SK-N-SH (cell line): ENCODE measurements at regions not wholly inside any gene's neighbourhood (a gene's known extent, or its start where the extent isn't known, plus 50 kb on each side); places are given as distances from the start of the nearest gene placed in this dataset.
"Not testable (repeated sequence)": the region's sequence is repeated elsewhere in the genome, so short reads cannot be mapped to it uniquely, and the experiment has no call there.

Experiments used
- CTCF ChIA-PET: fragments of 300-600, 350-600 bp; formaldehyde crosslinking; extraction: SDS; loops from one replicate; lab custom pipeline; 2021; lab: Yijun Ruan, JAX
- POLR2A ChIA-PET: fragments of 350-600 bp; sonication (Branson Sonifier 250); formaldehyde crosslinking; extraction: SDS; loops from one replicate; lab custom pipeline; 2020; ENCODE audit warnings: antibody characterized with exemption, inconsistent platforms; lab: Yijun Ruan, JAX
- DNase-seq: peaks from one replicate; pipeline ENCODE4 v3.0.0; 2012
- H2AFZ ChIP-seq: fragments of 200-600 bp; sonication (generic); 2 replicates; pipeline ENCODE4 v1.8.1; 2016; ENCODE audit warnings: antibody characterized with exemption, mild to moderate bottlenecking, low read depth
- H3F3A ChIP-seq: fragments of 200-600 bp; sonication (generic); replicated peaks from 2 replicates; pipeline ENCODE3; 2016; ENCODE audit warnings: antibody characterized with exemption, mild to moderate bottlenecking; ENCODE audit not compliant: insufficient read depth
- H3K27ac ChIP-seq, 2 experiments: fragments of 200-500 bp in 1 of 2; fragments of 200-600 bp in 1 of 2; sonication (Bioruptor generic) in 1 of 2; sonication (generic), shearing (Covaris generic) in 1 of 2; 2 replicates each; pipeline versions ENCODE4 v1.5.1 to v1.6.1; 2014 to 2016; ENCODE audit warnings: low read depth in 2 of 2, inconsistent platforms in 1 of 2, low read length in 1 of 2, mild to moderate bottlenecking in 1 of 2, mixed read lengths in 1 of 2
- H3K27me3 ChIP-seq: fragments of 200-600 bp; sonication (generic), shearing (Covaris generic); 2 replicates; pipeline ENCODE4 v1.6.1; 2016; ENCODE audit warnings: mixed run types; ENCODE audit not compliant: insufficient read depth
- H3K36me3 ChIP-seq, 2 experiments: fragments of 200-500 bp in 1 of 2; fragments of 200-600 bp in 1 of 2; sonication (Bioruptor generic) in 1 of 2; sonication (generic) in 1 of 2; replicated peaks in 1 of 2; 2 replicates each; pipeline versions ENCODE3 to v1.5.1; 2014 to 2016; ENCODE audit warnings: low read length in 1 of 2, mild to moderate bottlenecking in 1 of 2; ENCODE audit not compliant: insufficient read depth in 2 of 2, control insufficient read depth in 1 of 2
- H3K4me1 ChIP-seq, 2 experiments: fragments of 200-500 bp in 1 of 2; fragments of 200-600 bp in 1 of 2; sonication (Bioruptor generic) in 1 of 2; sonication (generic), shearing (Covaris generic) in 1 of 2; 2 replicates each; pipeline versions ENCODE4 v1.5.1 to v1.6.1; 2014 to 2016; ENCODE audit warnings: low read depth in 1 of 2, low read length in 1 of 2, mixed run types in 1 of 2; ENCODE audit not compliant: insufficient read depth in 2 of 2, control insufficient read depth in 1 of 2
- H3K4me2 ChIP-seq: fragments of 200-600 bp; sonication (generic), shearing (Covaris generic); 2 replicates; pipeline ENCODE4 v1.6.1; 2017; ENCODE audit warnings: mixed run types
- H3K4me3 ChIP-seq, 2 experiments: fragments of 200-500 bp in 1 of 2; fragments of 200-600 bp in 1 of 2; sonication (Bioruptor generic) in 1 of 2; sonication (generic), shearing (Covaris generic) in 1 of 2; 2 replicates each; pipeline versions ENCODE4 v1.5.1 to v1.8.1; 2014 to 2016; ENCODE audit warnings: low read depth in 2 of 2, inconsistent platforms in 1 of 2, low read length in 1 of 2, mild to moderate bottlenecking in 1 of 2, mixed read lengths in 1 of 2, moderate library complexity in 1 of 2
- H3K79me2 ChIP-seq: fragments of 200-600 bp; sonication (generic); 2 replicates; pipeline ENCODE4 v1.8.1; 2017; ENCODE audit warnings: mild to moderate bottlenecking; ENCODE audit not compliant: insufficient read depth
- H3K9ac ChIP-seq: fragments of 200-600 bp; sonication (generic); 2 replicates; pipeline ENCODE4 v1.6.1; 2017; ENCODE audit warnings: mixed run types
- H3K9me2 ChIP-seq: fragments of 200-600 bp; sonication (generic); 2 replicates; pipeline ENCODE4 v1.6.1; 2017; ENCODE audit warnings: mixed run types
- H3K9me3 ChIP-seq: fragments of 200-600 bp; sonication (generic); 2 replicates; pipeline ENCODE4 v1.6.1; 2017; ENCODE audit warnings: mixed run types, mild to moderate bottlenecking, moderate library complexity
- H4K20me1 ChIP-seq: fragments of 200-600 bp; sonication (generic); 2 replicates; pipeline ENCODE4 v1.6.1; 2017; ENCODE audit warnings: mild to moderate bottlenecking, mixed run types; ENCODE audit not compliant: insufficient read depth
- ELF1 ChIP-seq: IDR thresholded peaks from 2 replicates; pipeline ENCODE4 v1.4.0; 2012
- EP300 ChIP-seq, 2 experiments: IDR thresholded peaks; 2 replicates each; pipeline versions ENCODE4 v1.4.0 to v1.6.1; 2012; ENCODE audit warnings: borderline replicate concordance in 1 of 2, low read depth in 1 of 2, low read length in 1 of 2
- EZH2phosphoT487 ChIP-seq: fragments of 200-600 bp; sonication (generic); IDR thresholded peaks from 2 replicates; pipeline ENCODE4 v1.6.1; 2017; ENCODE audit warnings: low read depth, mixed run types, mild to moderate bottlenecking, antibody characterized with exemption, moderate library complexity, borderline replicate concordance
- FOXM1 ChIP-seq: IDR thresholded peaks from 2 replicates; pipeline ENCODE4 v1.4.0; 2012; ENCODE audit warnings: low read depth, mild to moderate bottlenecking
- MXI1 ChIP-seq: IDR thresholded peaks from 2 replicates; pipeline ENCODE4 v1.6.1; 2012; ENCODE audit warnings: mild to moderate bottlenecking, low read depth, low read length, improper control_type of control experiment
- POLR2AphosphoS5 ChIP-seq: IDR thresholded peaks from 2 replicates; pipeline ENCODE4 v1.6.1; 2012; ENCODE audit warnings: low read depth, low read length
- RCOR1 ChIP-seq: fragments of 150-350 bp; IDR thresholded peaks from 2 replicates; pipeline ENCODE4 v1.6.1; 2017; ENCODE audit warnings: antibody characterized with exemption, low read length
- RFX5 ChIP-seq: IDR thresholded peaks from 2 replicates; pipeline ENCODE4 v1.6.1; 2012; ENCODE audit warnings: mild to moderate bottlenecking, improper control_type of control experiment, low read length
- RXRA ChIP-seq: IDR thresholded peaks from 2 replicates; pipeline ENCODE4 v1.4.0; 2012; ENCODE audit warnings: low read depth, mild to moderate bottlenecking, borderline replicate concordance
- SIN3A ChIP-seq: IDR thresholded peaks from 2 replicates; pipeline ENCODE4 v1.6.1; 2012; ENCODE audit warnings: low read depth, mild to moderate bottlenecking, low read length, moderate library complexity, borderline replicate concordance
- SMC3 ChIP-seq: IDR thresholded peaks from 2 replicates; pipeline ENCODE4 v1.6.1; 2012; ENCODE audit warnings: low read depth, low read length, improper control_type of control experiment
- TEAD4 ChIP-seq: IDR thresholded peaks from 2 replicates; pipeline ENCODE4 v1.4.0; 2012; ENCODE audit warnings: mild to moderate bottlenecking, borderline replicate concordance; ENCODE audit not compliant: insufficient read depth
- WGBS: methylation state at CpG from one replicate; pipeline ENCODE4 v1.1.6; 2017; ENCODE audit warnings: low lambda C conversion rate; 5-methylcytosine and 5-hydroxymethylcytosine counted together
- TF ChIP-seq, protein P1 (sequence below): IDR thresholded peaks from 2 replicates; pipeline ENCODE4 v1.4.0; 2012; ENCODE audit warnings: low read depth, borderline replicate concordance
- TF ChIP-seq, protein P2 (sequence below): IDR thresholded peaks from 2 replicates; pipeline ENCODE4 v1.4.0; 2012; ENCODE audit warnings: low read depth

DNA sequence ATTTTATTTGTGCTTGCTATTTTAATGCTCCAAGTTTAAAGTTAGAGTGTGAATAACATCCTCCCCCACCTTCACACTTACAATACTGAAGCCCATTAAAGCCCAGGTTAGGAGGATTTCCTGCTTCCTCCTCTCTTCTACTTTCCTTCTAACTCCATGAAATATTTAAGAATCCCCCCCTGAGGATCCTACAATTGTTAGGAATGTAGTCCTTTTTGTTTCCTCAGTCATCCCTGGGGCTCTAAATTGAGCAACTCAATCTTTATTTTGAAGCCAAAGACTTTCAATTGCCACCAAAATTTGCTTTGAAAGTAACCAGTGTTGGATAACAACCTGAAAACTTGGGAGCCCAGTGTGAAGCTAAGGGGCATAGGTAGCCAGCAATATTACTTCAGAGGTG is 276.9 kb downstream of the FAM47A start:
- no peak overlapping the region for H3K27ac ChIP-seq
- ChIA-PET CTCF (no interaction called here), POLR2A (no interaction called here)
- H3K27me3 ChIP-seq = no peaks in the 10 kb centered on the region
- H3K9me3 ChIP-seq = no peaks in the 10 kb centered on the region
- no peaks in the 10 kb centered on the region for H3F3A ChIP-seq
- H3K4me2 ChIP-seq = no peak overlapping the region
- H4K20me1 ChIP-seq = no peaks in the 10 kb centered on the region
- H2AFZ ChIP-seq = no peak overlapping the region
- no peak overlapping the region for H3K9ac ChIP-seq
- TF ChIP-seq FOXM1 = no peak
- no peak for TF ChIP-seq RCOR1
- TF ChIP-seq RFX5 = no peak
- TF ChIP-seq SMC3 = no peak
- no peak for TF ChIP-seq TEAD4
- TF ChIP-seq POLR2AphosphoS5 = no peak
- no peaks in the 10 kb centered on the region for H3K36me3 ChIP-seq
- no peak for DNase-seq
- no peaks in the 10 kb centered on the region for H3K9me2 ChIP-seq
- no peak overlapping the region for H3K4me3 ChIP-seq
- no peaks in the 10 kb centered on the region for H3K79me2 ChIP-seq
- no peaks in the 10 kb centered on the region for H3K4me1 ChIP-seq

DNA sequence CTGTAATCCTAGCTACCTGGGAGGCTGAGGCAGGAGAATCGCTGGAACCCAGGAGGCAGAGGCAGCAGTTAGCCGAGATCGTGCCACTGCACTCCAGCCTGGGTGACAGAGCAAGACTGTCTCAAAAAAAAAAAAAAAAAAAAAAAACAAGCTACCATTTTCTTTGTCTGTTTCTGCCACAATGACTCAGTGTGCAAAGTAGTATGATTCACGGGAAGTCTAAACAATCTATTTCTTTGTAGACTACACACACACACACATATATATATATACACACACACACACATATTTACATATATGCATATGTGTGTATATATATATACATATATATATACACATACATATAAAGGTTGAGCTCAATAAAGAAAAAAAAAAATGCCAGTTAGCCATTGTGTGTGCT is 280.0 kb downstream of the FAM47A start:
- H3K79me2 ChIP-seq, H3K36me3 ChIP-seq, H3K4me2 ChIP-seq, H3K9me3 ChIP-seq, H3K4me1 ChIP-seq, POLR2A ChIA-PET, H3F3A ChIP-seq, DNase-seq, H4K20me1 ChIP-seq, H3K27ac ChIP-seq, H2AFZ ChIP-seq, H3K9ac ChIP-seq, H3K4me3 ChIP-seq, H3K9me2 ChIP-seq, H3K27me3 ChIP-seq, CTCF ChIA-PET: not testable (repeated sequence)
- 8% methylated on average over 4 of the region's 4 CpGs for WGBS

DNA sequence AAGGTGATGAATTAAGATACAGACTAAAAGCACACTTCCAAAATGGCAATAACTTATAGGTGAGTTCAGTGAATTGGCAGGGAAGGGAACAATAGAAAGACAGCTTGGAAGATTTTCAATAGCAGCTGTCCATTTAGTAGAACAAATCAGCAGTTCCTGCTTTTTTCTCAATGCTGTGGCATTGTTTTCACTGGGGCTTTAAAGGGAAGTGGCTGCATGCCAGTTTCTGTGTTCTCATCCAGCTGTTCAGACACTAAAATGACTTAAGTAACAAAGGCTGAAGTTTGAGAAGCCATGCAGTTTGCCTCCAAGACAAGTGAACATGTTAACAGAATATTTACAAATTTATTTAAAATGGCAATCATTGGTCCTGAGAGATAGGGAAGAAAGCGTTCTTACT is 291.9 kb downstream of the FAM47A start:
- Histone ChIP-seq H3K4me1 (no peaks in the 10 kb centered on the region), H3K36me3 (no peaks in the 10 kb centered on the region), H2AFZ (no peak overlapping the region), H3K27me3 (no peaks in the 10 kb centered on the region), H3K4me2 (no peak overlapping the region), H3K9me3 (no peaks in the 10 kb centered on the region), H3K9ac (no peak overlapping the region), H3F3A (no peaks in the 10 kb centered on the region), H3K79me2 (no peaks in the 10 kb centered on the region), H4K20me1 (no peaks in the 10 kb centered on the region), H3K27ac (no peak overlapping the region), H3K4me3 (no peak overlapping the region), H3K9me2 (no peaks in the 10 kb centered on the region)
- WGBS = 0% methylated on average over 1 of the region's 1 CpG
- POLR2A ChIA-PET = no interaction called here
- CTCF ChIA-PET = no interaction called here
- DNase-seq = no peak
- no peak for TF ChIP-seq EZH2phosphoT487
- TF ChIP-seq SIN3A = no peak
- no peak for TF ChIP-seq EP300 (IDR thresholded peaks at IDR 0.05; ENCODE audit: borderline replicate concordance in 1 of 2, low read depth in 1 of 2, low read length in 1 of 2)
- no peak for TF ChIP-seq RXRA
- TF ChIP-seq, protein P1, sequence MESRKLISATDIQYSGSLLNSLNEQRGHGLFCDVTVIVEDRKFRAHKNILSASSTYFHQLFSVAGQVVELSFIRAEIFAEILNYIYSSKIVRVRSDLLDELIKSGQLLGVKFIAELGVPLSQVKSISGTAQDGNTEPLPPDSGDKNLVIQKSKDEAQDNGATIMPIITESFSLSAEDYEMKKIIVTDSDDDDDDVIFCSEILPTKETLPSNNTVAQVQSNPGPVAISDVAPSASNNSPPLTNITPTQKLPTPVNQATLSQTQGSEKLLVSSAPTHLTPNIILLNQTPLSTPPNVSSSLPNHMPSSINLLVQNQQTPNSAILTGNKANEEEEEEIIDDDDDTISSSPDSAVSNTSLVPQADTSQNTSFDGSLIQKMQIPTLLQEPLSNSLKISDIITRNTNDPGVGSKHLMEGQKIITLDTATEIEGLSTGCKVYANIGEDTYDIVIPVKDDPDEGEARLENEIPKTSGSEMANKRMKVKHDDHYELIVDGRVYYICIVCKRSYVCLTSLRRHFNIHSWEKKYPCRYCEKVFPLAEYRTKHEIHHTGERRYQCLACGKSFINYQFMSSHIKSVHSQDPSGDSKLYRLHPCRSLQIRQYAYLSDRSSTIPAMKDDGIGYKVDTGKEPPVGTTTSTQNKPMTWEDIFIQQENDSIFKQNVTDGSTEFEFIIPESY = no peak
- TF ChIP-seq POLR2AphosphoS5 = no peak
- no peak for TF ChIP-seq ELF1
- TF ChIP-seq, protein P2, sequence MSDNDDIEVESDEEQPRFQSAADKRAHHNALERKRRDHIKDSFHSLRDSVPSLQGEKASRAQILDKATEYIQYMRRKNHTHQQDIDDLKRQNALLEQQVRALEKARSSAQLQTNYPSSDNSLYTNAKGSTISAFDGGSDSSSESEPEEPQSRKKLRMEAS = no peak
- TF ChIP-seq MXI1 = no peak
- no peak for TF ChIP-seq FOXM1
